ENCODE measurements at regions not wholly inside any gene's neighbourhood (a gene's known extent, or its start where the extent isn't known, plus 50 kb on each side); places are given as distances from the start of the nearest gene placed in this dataset.
"Not testable (repeated sequence)": the region's sequence is repeated elsewhere in the genome, so short reads cannot be mapped to it uniquely, and the experiment has no call there.

GRCh38 chr1:105088166-105088565, 1338.5 kb downstream of the AMY1C start:
- no peak for DNase-seq (ENCODE audit: low read depth)
- TF ChIP-seq, protein P1, sequence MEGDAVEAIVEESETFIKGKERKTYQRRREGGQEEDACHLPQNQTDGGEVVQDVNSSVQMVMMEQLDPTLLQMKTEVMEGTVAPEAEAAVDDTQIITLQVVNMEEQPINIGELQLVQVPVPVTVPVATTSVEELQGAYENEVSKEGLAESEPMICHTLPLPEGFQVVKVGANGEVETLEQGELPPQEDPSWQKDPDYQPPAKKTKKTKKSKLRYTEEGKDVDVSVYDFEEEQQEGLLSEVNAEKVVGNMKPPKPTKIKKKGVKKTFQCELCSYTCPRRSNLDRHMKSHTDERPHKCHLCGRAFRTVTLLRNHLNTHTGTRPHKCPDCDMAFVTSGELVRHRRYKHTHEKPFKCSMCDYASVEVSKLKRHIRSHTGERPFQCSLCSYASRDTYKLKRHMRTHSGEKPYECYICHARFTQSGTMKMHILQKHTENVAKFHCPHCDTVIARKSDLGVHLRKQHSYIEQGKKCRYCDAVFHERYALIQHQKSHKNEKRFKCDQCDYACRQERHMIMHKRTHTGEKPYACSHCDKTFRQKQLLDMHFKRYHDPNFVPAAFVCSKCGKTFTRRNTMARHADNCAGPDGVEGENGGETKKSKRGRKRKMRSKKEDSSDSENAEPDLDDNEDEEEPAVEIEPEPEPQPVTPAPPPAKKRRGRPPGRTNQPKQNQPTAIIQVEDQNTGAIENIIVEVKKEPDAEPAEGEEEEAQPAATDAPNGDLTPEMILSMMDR (conservative IDR thresholded peaks at IDR 0.05; ENCODE audit: low read length): no peak
- H3K4me3 ChIP-seq (ENCODE audit: low read length): no peak overlapping the region

- not testable (repeated sequence) for H3K4me3 ChIP-seq (ENCODE audit: low read length); DNase-seq (ENCODE audit: low read depth)
Measured at GRCh38 chr1:105093893-105094292, 1344.2 kb downstream of the AMY1C start.

- no peak overlapping the region for H3K4me3 ChIP-seq (ENCODE audit: low read length)
- DNase-seq (ENCODE audit: low read depth): no peak
- TF ChIP-seq, protein P1 (conservative IDR thresholded peaks at IDR 0.05; ENCODE audit: low read length): no peak
Measured at GRCh38 chr1:105100102-105100501, 1350.4 kb downstream of the AMY1C start.

GRCh38 chr1:105101261-105101660, 1351.6 kb downstream of the AMY1C start:
- DNase-seq (ENCODE audit: low read depth): no peak
- no peak overlapping the region for H3K4me3 ChIP-seq (ENCODE audit: low read length)
- TF ChIP-seq, protein P1 (conservative IDR thresholded peaks at IDR 0.05; ENCODE audit: low read length): no peak

DNA sequence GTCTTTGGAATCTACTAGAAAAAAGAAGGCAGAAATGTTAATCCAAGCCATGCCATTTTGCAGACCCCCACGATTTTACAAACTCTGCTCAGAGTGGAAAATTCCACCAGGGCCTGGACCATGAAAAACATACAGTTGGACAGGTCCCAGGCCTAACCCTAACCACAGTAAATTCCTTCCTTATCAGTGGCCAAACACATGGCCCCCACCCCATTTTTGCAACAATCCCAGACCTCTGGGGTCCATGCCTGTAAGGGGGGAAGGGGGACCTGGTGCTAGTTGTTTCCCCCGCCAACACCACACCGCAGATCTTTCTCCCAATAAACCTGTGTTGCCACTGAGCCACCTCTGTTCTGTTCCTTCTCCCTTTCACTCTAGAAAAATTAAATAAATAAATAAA, 1352.7 kb downstream of the AMY1C start:
- TF ChIP-seq, protein P1 (conservative IDR thresholded peaks at IDR 0.05; ENCODE audit: low read length): no peak
- no peak for DNase-seq (ENCODE audit: low read depth)
- no peak overlapping the region for H3K4me3 ChIP-seq (ENCODE audit: low read length)

DNA sequence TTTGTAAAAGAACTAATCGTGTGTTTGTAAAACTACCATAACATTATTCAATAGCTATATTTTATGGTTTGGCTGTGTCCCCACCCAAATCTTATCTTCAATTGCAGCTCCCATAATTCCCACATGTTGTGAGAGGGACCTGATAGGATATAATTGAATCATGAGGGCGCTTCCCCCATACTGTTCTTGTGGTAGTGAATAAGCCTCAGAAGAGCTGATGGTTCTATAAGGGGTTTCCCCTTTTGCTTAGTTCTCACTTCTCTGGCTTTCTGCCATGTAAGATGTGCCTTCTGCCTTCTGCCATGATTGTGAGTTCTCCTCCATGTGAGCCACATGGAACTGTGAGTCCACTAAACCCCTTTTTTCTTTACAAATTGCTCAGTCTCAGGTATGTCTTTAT, 1372.3 kb downstream of the AMY1C start:
- TF ChIP-seq, protein P1 (conservative IDR thresholded peaks at IDR 0.05; ENCODE audit: low read length): no peak
- DNase-seq (ENCODE audit: low read depth): no peak
- H3K4me3 ChIP-seq (ENCODE audit: low read length): no peak overlapping the region

- TF ChIP-seq, protein P1 (conservative IDR thresholded peaks at IDR 0.05; ENCODE audit: low read length): no peak
- no peak overlapping the region for H3K4me3 ChIP-seq (ENCODE audit: low read length)
- no peak for DNase-seq (ENCODE audit: low read depth)
Measured at GRCh38 chr1:105137543-105138457, 1388.1 kb downstream of the AMY1C start.
